Stimulated activated CD4-positive, alpha-beta T cell treated with anti-CD3 and anti-CD28 coated beads, Interleukin-12 subunit alpha, Interleukin-12 subunit beta, amount 100 ng/mL, for 48 hours (primary cell): ENCODE measurements at regions not wholly inside any gene's neighbourhood (a gene's known extent, or its start where the extent isn't known, plus 50 kb on each side); places are given as distances from the start of the nearest gene placed in this dataset.

Experiments used
- DNase-seq, 3 donors: peaks; one replicate each; pipeline ENCODE4 v3.0.0-alpha.2; 2020; ENCODE audit warnings: low read depth in 2 of 3, low spot score in 1 of 3

DNA sequence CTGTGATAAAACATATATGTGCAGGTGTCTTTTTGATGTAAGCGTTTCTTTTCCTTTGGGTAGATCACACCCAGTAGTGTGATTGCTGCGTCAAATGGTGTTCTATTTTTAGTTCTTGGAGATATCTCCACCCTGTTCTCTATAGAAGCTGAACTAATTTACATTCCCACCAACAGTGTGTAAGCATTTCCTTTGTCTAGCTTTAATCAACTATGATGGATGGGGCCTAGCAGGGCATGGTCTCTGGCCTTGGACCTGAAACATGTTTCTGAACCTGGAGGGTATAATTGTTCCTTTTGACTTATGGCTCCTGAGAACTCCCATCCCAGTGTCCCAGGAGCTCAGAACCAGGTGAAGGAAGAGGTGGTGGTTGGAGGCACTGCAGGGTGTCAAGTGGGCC, 93.9 kb downstream of the HAPSTR1 start:
- DNase-seq, result no peak

- no peak for DNase-seq
Measured at GRCh38 chr16:9186061-9186460, 94.6 kb downstream of the HAPSTR1 start.

GRCh38 chr16:9188721-9189120, 97.3 kb downstream of the HAPSTR1 start:
- DNase-seq, result no peak

GRCh38 chr16:9191274-9191850, 99.9 kb downstream of the HAPSTR1 start:
- DNase-seq, result no peak

DNA sequence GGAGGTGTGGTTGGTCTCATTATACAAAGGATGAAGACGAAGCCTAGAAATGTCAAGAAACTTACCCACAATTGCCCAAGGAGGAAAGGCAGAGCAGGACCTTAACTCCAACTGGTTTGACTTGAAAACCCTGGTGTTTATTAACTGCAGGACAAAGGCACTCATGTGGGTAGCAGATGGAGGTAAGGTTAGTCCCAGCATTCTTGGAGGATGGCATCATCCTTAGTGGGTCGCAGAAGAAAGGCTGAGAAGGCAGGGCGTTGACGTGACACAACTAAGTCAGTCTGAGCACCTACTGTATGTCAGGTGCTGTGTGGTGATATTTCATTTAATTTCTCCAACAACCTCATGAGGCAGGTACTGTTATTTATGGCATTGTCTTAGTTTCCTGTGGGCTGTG, 101.3 kb downstream of the HAPSTR1 start:
- no peak for DNase-seq

DNA sequence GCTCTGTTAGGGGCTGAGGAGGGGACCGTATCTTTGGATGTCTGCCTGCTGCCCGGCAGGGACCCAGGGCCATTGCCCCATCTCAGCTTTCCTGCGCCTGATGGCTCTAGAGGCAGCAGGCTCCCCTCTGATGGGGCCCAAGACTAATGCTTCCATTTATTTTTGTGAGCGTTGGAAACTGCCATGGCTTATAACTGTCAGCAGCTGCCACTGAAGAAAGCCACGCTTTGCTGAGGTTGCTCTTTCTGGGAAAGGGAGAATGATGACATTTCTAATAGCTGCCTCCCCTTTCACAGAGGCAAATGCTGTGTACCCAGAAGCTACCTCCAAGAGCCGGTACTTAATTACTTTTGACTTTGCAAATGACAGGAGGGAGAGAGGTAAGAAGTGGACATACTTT, 103.8 kb downstream of the HAPSTR1 start:
- DNase-seq, result no peak

GRCh38 chr16:9197957-9198661, 106.7 kb downstream of the HAPSTR1 start:
- no peak for DNase-seq

DNA sequence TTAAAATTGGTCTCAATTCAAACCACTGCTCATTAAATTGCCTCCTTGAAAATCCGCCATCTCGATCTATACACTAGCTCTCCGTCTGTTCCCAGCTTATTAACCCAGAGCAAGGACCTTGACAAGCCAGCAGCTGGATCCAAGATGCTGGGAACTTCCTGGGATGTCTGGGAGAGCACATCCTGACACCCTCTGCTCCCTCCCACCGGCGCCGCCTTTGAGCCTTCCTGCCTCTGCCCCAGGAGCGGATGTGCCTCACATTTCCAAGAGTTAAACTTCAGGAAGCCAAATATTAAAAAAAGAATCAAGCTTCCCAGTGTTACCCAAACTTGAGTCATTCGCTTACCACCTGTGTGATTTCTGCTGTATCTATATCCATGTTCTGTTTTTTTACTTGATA, 107.9 kb downstream of the HAPSTR1 start:
- no peak for DNase-seq

GRCh38 chr16:9199751-9200150, 108.3 kb downstream of the HAPSTR1 start:
- no peak for DNase-seq

DNA sequence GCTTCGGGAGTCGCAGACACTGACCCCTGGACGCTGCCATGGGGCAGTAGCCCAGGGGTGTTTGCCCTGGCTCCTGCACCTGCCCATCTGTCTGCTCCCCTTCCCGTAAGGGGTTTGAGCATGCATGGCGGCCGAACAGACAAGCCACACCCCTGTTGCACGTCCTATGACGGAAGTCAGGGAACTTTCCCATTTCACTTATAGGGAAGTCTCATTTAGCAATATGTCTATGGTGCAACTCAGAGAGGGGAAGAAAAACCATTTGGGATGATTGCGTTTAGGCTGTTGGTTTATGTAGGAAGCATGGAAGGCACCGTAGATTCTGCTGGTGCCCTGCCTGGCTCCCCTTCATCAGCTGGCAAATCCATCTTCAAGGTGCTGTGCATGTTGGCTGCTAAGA, 112.5 kb downstream of the HAPSTR1 start:
- DNase-seq, result no peak

- no peak for DNase-seq
Measured at GRCh38 chr16:9205661-9206060, 114.2 kb downstream of the HAPSTR1 start.

- no peak for DNase-seq
Measured at GRCh38 chr16:9206156-9206555, 114.7 kb downstream of the HAPSTR1 start.

GRCh38 chr16:9212621-9213020, 121.2 kb downstream of the HAPSTR1 start:
- no peak for DNase-seq

- DNase-seq, result no peak
Measured at GRCh38 chr16:9219813-9220212, 128.4 kb downstream of the HAPSTR1 start.

DNA sequence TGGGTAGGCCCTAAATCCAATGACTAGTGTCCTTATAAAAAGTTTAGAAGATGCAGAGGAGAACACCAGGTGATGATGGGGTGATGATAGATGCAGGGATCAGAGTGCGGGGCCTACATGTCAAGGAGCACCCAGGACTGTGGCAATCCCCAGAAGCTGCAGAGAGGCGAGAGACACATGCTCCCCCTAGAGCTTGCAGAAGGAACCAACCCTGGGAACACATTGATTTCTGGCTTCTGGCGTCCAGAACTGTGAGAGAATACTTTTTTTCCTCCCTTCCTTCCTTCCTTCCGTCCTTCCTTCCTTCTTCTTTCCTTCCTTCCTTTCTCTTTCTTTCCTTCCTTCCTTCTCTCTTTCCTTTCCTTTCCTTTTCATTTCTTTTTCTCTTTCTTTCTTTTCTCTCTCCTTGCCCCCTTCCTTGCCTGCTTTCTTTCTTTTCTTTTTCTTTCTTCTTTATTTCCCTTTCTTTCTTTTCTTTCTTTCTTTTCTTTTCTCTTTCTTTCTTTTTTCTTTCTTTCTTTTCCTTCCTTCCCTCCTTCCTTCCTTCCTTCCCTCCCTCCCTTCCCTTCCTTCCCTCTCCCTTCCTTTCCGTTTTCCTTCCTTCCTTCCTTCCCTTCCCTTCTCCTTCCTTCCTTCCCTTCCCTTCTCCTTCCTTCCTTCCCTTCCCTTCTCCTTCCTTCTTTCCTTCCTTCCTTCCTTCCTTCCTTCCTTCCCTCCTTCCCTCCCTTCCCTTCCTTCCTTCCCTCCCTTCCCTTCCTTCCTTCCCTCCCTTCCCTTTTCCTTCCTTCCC, 134.3 kb downstream of the HAPSTR1 start:
- DNase-seq, result no peak

- DNase-seq, result no peak
Measured at GRCh38 chr16:9226924-9227323, 135.5 kb downstream of the HAPSTR1 start.

- DNase-seq, result no peak
Measured at GRCh38 chr16:9231039-9231438, 139.6 kb downstream of the HAPSTR1 start.

GRCh38 chr16:9232102-9232770, 140.8 kb downstream of the HAPSTR1 start:
- no peak for DNase-seq

GRCh38 chr16:9235867-9236266, 144.4 kb downstream of the HAPSTR1 start:
- DNase-seq, result no peak

DNA sequence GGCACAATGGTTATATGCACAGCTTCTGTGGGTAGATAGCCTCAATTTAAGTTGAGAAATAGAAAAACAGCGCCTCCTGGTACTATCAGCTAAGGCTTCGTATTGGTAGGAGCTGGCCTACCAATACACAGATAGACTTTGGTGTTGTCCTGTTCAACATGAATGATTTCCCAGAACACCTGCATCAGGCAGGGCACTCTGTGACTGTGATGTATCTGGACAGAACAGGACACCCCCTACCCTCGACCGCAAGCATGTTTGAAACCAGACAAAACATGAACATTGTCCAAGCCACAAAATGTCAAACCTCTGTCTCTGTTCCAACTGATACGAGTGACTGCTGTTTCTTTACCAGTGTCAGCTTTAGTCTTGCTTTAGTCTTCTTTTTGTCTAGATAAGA, 144.9 kb downstream of the HAPSTR1 start:
- DNase-seq, result no peak

DNA sequence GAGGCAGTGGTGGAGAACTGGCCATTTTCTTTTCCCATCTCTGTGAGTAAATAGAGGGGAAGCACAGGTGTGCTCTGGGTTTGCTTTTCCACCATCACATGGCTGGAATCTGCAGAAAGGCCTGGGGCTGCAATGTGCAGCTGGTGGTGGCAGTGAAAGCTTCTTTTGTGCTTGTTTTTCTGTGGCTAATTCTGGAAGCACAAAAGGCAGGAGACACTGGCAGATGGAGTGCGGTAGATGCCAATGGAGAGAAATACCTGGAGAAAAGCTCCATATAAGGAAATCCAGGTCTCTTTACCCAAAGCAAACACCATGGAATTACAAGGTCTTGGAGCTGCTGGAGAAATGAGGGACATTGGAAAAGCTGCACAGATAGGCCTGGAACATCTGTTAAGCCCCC, 146.9 kb downstream of the HAPSTR1 start:
- DNase-seq, result no peak

DNA sequence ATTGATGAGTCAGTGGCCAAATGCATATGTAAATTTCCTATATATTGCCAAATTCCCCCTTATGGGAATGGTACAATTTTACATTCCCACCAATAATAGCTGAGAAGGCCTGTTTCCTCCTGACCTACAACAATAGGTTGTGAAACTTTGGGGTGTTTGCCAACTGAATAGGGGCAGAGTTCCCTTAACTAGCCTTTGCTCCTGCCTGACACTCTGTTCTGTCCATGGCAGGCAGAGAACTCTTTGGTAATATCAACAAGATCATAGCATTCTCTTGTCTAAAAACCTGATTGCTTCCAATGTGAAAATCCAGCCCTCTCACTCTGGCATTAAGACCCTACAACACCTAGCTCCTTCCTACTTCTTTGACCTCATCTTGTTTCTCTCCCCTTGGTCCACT, 149.7 kb downstream of the HAPSTR1 start:
- no peak for DNase-seq
